ENCODE measurements at regions not wholly inside any gene's neighbourhood (a gene's known extent, or its start where the extent isn't known, plus 50 kb on each side); places are given as distances from the start of the nearest gene placed in this dataset.

- Histone ChIP-seq H3K9me3 (ENCODE audit: low read depth, low read length) (no peaks in the 10 kb centered on the region), H3K27me3 (ENCODE audit: insufficient read depth, low read length) (no peaks in the 10 kb centered on the region), H3K4me3 (ENCODE audit: low read length) (no peak overlapping the region), H3K4me1 (ENCODE audit: insufficient read depth, low read length) (no peaks in the 10 kb centered on the region)
These were observed 339.9 kb upstream of the KIRREL3 start for GRCh38 chr11:127340438-127340837.

DNA sequence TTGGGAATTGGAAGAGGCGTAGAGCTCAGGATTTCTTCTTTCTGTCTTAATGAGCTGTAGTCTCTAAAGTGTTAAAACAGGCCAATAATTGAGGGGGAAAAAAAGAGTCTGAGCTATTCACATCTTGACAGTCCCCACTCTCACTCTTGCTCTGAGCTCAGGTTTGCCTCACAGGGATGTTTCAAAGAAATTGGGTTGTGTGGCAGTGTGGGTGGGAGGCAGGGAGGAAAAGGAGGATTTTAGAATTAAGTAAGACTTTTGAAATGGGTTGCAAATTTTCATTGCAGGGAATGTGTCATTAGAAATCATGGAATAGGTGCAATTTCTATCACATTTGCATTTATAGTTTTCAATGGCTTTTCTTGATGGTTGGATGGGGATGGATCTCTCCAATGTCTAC, 338.8 kb upstream of the KIRREL3 start:
- Histone ChIP-seq H3K27me3 (ENCODE audit: insufficient read depth, low read length) (no peaks in the 10 kb centered on the region), H3K4me3 (ENCODE audit: low read length) (no peak overlapping the region), H3K4me1 (ENCODE audit: insufficient read depth, low read length) (no peaks in the 10 kb centered on the region), H3K9me3 (ENCODE audit: low read depth, low read length) (no peaks in the 10 kb centered on the region)

- no peaks in the 10 kb centered on the region for H3K9me3 ChIP-seq (ENCODE audit: low read depth, low read length)
- no peaks in the 10 kb centered on the region for H3K27me3 ChIP-seq (ENCODE audit: insufficient read depth, low read length)
- no peaks in the 10 kb centered on the region for H3K4me1 ChIP-seq (ENCODE audit: insufficient read depth, low read length)
- H3K4me3 ChIP-seq (ENCODE audit: low read length), result no peak overlapping the region
These were observed 338.1 kb upstream of the KIRREL3 start for GRCh38 chr11:127338380-127339259.

GRCh38 chr11:127334466-127334865, 333.9 kb upstream of the KIRREL3 start:
- Histone ChIP-seq H3K4me3 (ENCODE audit: low read length) (no peak overlapping the region), H3K27me3 (ENCODE audit: insufficient read depth, low read length) (no peaks in the 10 kb centered on the region), H3K4me1 (ENCODE audit: insufficient read depth, low read length) (no peaks in the 10 kb centered on the region), H3K9me3 (ENCODE audit: low read depth, low read length) (no peaks in the 10 kb centered on the region)

- Histone ChIP-seq H3K4me3 (ENCODE audit: low read length) (no peak overlapping the region), H3K27me3 (ENCODE audit: insufficient read depth, low read length) (no peaks in the 10 kb centered on the region), H3K9me3 (ENCODE audit: low read depth, low read length) (no peaks in the 10 kb centered on the region), H3K4me1 (ENCODE audit: insufficient read depth, low read length) (no peaks in the 10 kb centered on the region)
These were observed 332.3 kb upstream of the KIRREL3 start for GRCh38 chr11:127332896-127333295.

GRCh38 chr11:127330044-127330443, 329.5 kb upstream of the KIRREL3 start:
- Histone ChIP-seq H3K4me1 (ENCODE audit: insufficient read depth, low read length) (no peaks in the 10 kb centered on the region), H3K9me3 (ENCODE audit: low read depth, low read length) (no peaks in the 10 kb centered on the region), H3K27me3 (ENCODE audit: insufficient read depth, low read length) (no peaks in the 10 kb centered on the region), H3K4me3 (ENCODE audit: low read length) (no peak overlapping the region)

DNA sequence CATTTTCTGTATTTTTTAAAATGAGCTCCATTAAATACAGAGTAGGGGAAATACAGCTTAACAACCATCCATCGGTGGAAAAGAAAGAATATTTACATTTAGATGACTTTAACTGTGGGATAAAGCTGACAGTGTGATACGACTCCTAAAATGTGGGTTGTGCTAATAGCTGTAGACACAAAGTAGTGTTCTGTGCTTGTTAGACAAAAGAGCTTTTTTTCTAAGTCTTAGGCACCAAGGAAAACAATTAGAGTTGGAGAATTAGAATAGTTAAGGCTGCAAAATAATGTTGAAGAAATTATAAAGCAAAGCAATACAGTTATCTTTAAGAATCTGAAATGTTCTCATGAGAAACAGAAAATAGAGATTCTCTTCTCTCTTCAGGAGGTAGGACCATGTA, 307.7 kb upstream of the KIRREL3 start:
- Histone ChIP-seq H3K4me1 (ENCODE audit: insufficient read depth, low read length) (no peaks in the 10 kb centered on the region), H3K9me3 (ENCODE audit: low read depth, low read length) (no peaks in the 10 kb centered on the region), H3K27me3 (ENCODE audit: insufficient read depth, low read length) (no peaks in the 10 kb centered on the region), H3K4me3 (ENCODE audit: low read length) (no peak overlapping the region)

- Histone ChIP-seq H3K27me3 (ENCODE audit: insufficient read depth, low read length) (no peaks in the 10 kb centered on the region), H3K4me1 (ENCODE audit: insufficient read depth, low read length) (no peaks in the 10 kb centered on the region), H3K4me3 (ENCODE audit: low read length) (no peak overlapping the region), H3K9me3 (ENCODE audit: low read depth, low read length) (no peaks in the 10 kb centered on the region)
These were observed 307.1 kb upstream of the KIRREL3 start for GRCh38 chr11:127307700-127308099.

DNA sequence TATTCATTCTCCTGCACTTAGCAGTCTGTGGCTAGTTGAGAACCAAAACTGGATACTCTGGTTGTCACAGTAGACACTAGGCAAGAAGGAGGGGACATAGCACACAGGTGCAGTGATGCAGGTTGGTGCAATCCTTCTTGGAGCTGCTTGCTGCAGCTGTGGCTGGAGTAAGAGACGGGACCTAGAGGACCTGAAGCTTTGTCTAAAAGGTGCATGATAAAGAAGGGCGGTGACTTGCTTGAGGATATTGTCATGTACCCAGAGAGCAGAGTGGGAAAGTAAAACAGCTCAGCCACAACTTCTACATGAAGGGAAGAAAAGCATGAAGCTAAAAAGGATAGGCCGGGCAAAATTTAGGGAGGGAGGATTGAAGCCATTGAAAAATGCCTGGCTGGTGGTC, 304.1 kb upstream of the KIRREL3 start:
- Histone ChIP-seq H3K27me3 (ENCODE audit: insufficient read depth, low read length) (no peaks in the 10 kb centered on the region), H3K4me1 (ENCODE audit: insufficient read depth, low read length) (no peaks in the 10 kb centered on the region), H3K4me3 (ENCODE audit: low read length) (no peak overlapping the region), H3K9me3 (ENCODE audit: low read depth, low read length) (no peaks in the 10 kb centered on the region)

DNA sequence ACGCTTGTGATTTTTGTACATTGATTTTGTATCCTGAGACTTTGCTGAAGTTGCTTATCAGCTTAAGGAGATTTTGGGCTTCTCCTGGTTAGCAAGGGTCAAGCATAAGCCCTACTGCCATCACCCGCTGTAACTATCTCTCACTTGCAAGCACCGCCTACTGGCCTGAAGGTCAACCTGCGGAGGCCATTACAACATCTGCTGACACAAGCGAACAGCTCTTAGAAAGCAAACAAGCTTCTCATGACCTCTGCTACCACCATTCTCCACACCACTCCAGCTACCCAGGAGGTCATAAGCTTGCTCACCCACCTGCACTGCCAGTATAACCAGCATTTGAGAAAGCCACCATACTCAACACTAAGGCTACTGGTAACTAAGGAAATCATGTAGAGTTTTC, 288.4 kb upstream of the KIRREL3 start:
- no peak overlapping the region for H3K4me3 ChIP-seq (ENCODE audit: low read length)
- H3K9me3 ChIP-seq (ENCODE audit: low read depth, low read length), result peaks cover 4% of the 10 kb centered on the region
- H3K27me3 ChIP-seq (ENCODE audit: insufficient read depth, low read length), result no peaks in the 10 kb centered on the region
- H3K4me1 ChIP-seq (ENCODE audit: insufficient read depth, low read length), result no peaks in the 10 kb centered on the region

- H3K27me3 ChIP-seq (ENCODE audit: insufficient read depth, low read length), result no peaks in the 10 kb centered on the region
- H3K9me3 ChIP-seq (ENCODE audit: low read depth, low read length), result no peaks in the 10 kb centered on the region
- H3K4me1 ChIP-seq (ENCODE audit: insufficient read depth, low read length), result no peaks in the 10 kb centered on the region
- no peak overlapping the region for H3K4me3 ChIP-seq (ENCODE audit: low read length)
These were observed 281.0 kb upstream of the KIRREL3 start for GRCh38 chr11:127281534-127281933.

DNA sequence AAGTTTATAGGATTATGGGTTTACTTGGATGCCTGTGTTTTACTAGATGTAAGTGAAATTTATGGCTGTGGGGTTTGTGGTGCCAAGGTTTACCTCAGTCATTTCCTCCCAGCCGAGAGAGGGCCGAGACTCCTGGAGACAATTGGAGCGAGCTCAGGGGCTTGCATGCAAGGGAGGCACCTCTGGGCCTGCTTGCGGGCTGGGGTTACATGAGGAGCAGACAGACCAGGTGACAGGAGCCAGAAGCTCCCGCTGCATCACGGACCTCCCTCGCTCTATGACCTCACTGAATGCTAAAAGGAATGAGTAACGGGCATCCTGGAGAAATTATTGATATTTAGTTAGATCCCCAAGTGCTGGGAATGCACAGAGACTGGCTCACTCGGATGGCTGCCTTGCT, 275.2 kb upstream of the KIRREL3 start:
- no peaks in the 10 kb centered on the region for H3K4me1 ChIP-seq (ENCODE audit: insufficient read depth, low read length)
- no peaks in the 10 kb centered on the region for H3K27me3 ChIP-seq (ENCODE audit: insufficient read depth, low read length)
- no peaks in the 10 kb centered on the region for H3K9me3 ChIP-seq (ENCODE audit: low read depth, low read length)
- H3K4me3 ChIP-seq (ENCODE audit: low read length), result no peak overlapping the region

- Histone ChIP-seq H3K4me3 (ENCODE audit: low read length) (no peak overlapping the region), H3K27me3 (ENCODE audit: insufficient read depth, low read length) (no peaks in the 10 kb centered on the region), H3K4me1 (ENCODE audit: insufficient read depth, low read length) (no peaks in the 10 kb centered on the region), H3K9me3 (ENCODE audit: low read depth, low read length) (no peaks in the 10 kb centered on the region)
These were observed 273.7 kb upstream of the KIRREL3 start for GRCh38 chr11:127274328-127274676.

DNA sequence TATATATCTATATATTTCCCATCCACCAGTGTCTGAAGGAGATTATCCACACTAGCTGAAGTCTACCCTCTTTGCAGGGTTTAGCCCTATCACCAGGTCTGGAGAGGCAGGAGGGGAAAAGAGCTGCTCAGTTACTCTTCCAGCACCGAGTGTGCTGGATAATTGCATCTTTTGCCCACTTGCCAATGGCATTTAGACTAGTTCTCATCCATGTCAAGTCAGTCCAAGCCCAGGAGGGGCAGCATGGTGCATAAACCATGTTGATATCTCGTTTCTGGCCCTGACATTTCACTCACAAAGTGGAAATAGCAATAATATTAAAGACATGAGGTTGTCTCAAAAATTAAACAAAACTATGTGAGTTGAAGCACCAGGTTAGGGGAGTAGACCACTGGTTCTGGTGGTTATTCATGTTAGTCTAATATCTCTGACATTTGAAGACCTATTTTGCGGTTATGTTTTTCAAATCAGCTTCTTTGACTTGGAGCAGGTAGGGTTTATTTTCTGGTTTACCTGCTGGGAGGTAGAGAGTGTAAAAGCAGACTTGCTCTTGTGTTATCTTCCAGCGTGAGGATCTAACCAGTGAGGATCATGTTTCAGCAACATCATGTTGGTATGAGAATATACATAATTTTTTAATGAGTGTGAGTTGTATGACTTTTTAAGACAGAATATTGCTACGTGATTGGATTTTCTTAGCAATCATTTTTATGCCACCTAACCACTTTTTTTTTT, 273.2 kb upstream of the KIRREL3 start:
- Histone ChIP-seq H3K9me3 (ENCODE audit: low read depth, low read length) (no peaks in the 10 kb centered on the region), H3K27me3 (ENCODE audit: insufficient read depth, low read length) (no peaks in the 10 kb centered on the region), H3K4me1 (ENCODE audit: insufficient read depth, low read length) (no peaks in the 10 kb centered on the region), H3K4me3 (ENCODE audit: low read length) (no peak overlapping the region)

DNA sequence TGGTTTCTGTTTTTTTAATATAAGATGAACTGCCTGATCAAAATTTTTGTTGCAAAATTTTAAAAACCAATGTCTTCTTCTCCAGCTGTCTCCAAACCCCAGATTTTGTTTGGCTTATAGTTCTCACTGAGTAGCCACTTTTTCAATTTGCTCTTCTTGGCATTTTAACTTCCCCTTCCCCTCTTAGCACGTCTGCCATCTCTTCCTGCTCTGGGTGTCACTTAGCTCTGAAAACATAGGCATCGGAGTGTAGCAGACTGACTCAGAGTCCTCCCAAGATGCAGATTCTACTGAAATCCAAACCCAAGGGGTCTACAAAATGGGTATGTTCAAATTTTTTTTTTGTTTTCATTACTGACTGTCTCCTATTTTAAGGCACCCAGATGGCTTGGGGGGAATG, 270.3 kb upstream of the KIRREL3 start:
- no peaks in the 10 kb centered on the region for H3K9me3 ChIP-seq (ENCODE audit: low read depth, low read length)

GRCh38 chr11:127269911-127270310, 269.3 kb upstream of the KIRREL3 start:
- Histone ChIP-seq H3K4me3 (ENCODE audit: low read length) (no peak overlapping the region), H3K4me1 (ENCODE audit: insufficient read depth, low read length) (no peaks in the 10 kb centered on the region), H3K27me3 (ENCODE audit: insufficient read depth, low read length) (no peaks in the 10 kb centered on the region), H3K9me3 (ENCODE audit: low read depth, low read length) (no peaks in the 10 kb centered on the region)

More for the DNA sequence above, 270.3 kb upstream of the KIRREL3 start:
- Histone ChIP-seq H3K4me3 (ENCODE audit: low read length) (no peak overlapping the region), H3K4me1 (ENCODE audit: insufficient read depth, low read length) (no peaks in the 10 kb centered on the region), H3K27me3 (ENCODE audit: insufficient read depth, low read length) (no peaks in the 10 kb centered on the region)

All from mononuclear cell (primary cell).